Esophagus squamous epithelium (tissue), 4 donors: ENCODE measurements at regions not wholly inside any gene's neighbourhood (a gene's known extent, or its start where the extent isn't known, plus 50 kb on each side); places are given as distances from the start of the nearest gene placed in this dataset.

ENCODE experiments used
- CTCF ChIP-seq, 6 experiments: fragments of 450-650 bp in 4 of 6; fragments of 200-600 bp in 2 of 6; sonication (generic) in 2 of 6; IDR thresholded peaks; one replicate each; pipeline ENCODE4 v1.5.1; 2016 to 2019; ENCODE audit warnings: antibody characterized with exemption in 6 of 6, mild to moderate bottlenecking in 4 of 6, moderate library complexity in 4 of 6
- POLR2A ChIP-seq, 4 donors: fragments of 450-650 bp; IDR thresholded peaks; one replicate each; pipeline ENCODE4 v1.6.1; 2017; ENCODE audit warnings: antibody characterized with exemption in 4 of 4, mild to moderate bottlenecking in 4 of 4, moderate library complexity in 3 of 4

- TF ChIP-seq POLR2A (IDR thresholded peaks at IDR 0.05) = no peak
- TF ChIP-seq CTCF (IDR thresholded peaks at IDR 0.05) = no peak
Measured at GRCh38 chr13:50390503-50391248, 375.4 kb downstream of the KCNRG start.
